D721Med (cell line): ENCODE measurements at regions not wholly inside any gene's neighbourhood (a gene's known extent, or its start where the extent isn't known, plus 50 kb on each side); places are given as distances from the start of the nearest gene placed in this dataset.

ENCODE experiments used
- DNase-seq: peaks from one replicate; pipeline ENCODE4 v3.0.0; 2011; ENCODE audit warnings: low spot score; ENCODE audit not compliant: insufficient read length
- FAIRE-seq: peaks from 2 replicates; lab custom pipeline; 2011; peaks lifted over from hg19 to GRCh38; lab: Jason Lieb, UNC
- CTCF ChIP-seq: IDR thresholded peaks from 2 replicates; pipeline ENCODE4 v1.5.1; 2012; ENCODE audit warnings: mild to moderate bottlenecking, control low read depth; ENCODE audit not compliant: insufficient read depth; ENCODE audit errors: missing control alignments

GRCh38 chr2:223418604-223419199 is 183.5 kb downstream of the SCG2 start:
- FAIRE-seq: no peak
- no peak for DNase-seq
- TF ChIP-seq CTCF: no peak

- DNase-seq (no peak), FAIRE-seq (no peak)
- no peak for TF ChIP-seq CTCF
Observed at GRCh38 chr2:223420048-223420447, 182.1 kb downstream of the SCG2 start.

GRCh38 chr2:223431479-223431878 is 170.7 kb downstream of the SCG2 start:
- no peak for TF ChIP-seq CTCF
- DNase-seq: no peak
- FAIRE-seq: no peak

- no peak for FAIRE-seq
- TF ChIP-seq CTCF: no peak
- DNase-seq: no peak
Observed at GRCh38 chr2:223433461-223433860, 168.7 kb downstream of the SCG2 start.

GRCh38 chr2:223437788-223438187 is 164.4 kb downstream of the SCG2 start:
- FAIRE-seq (no peak), DNase-seq (no peak)
- TF ChIP-seq CTCF: no peak

GRCh38 chr2:223439184-223439583 is 163.0 kb downstream of the SCG2 start:
- no peak for FAIRE-seq

More at GRCh38 chr2:223439184-223439583, 163.0 kb downstream of the SCG2 start:
- no peak for TF ChIP-seq CTCF
- DNase-seq: no peak
